ENCODE measurements at regions not wholly inside any gene's neighbourhood (a gene's known extent, or its start where the extent isn't known, plus 50 kb on each side); places are given as distances from the start of the nearest gene placed in this dataset.

- Mint-ChIP-seq H3K27ac (no peak overlapping the region), H3K36me3 (no peaks in the 10 kb centered on the region), H3K4me3 (no peak overlapping the region), H3K27me3 (peaks cover 3% of the 10 kb centered on the region), H3K4me1 (peaks cover 14% of the 10 kb centered on the region), H3K9me3 (ENCODE audit: low read depth) (no peaks in the 10 kb centered on the region)
- CTCF ChIA-PET: no interaction called here
- no peak for DNase-seq
- no peak for ATAC-seq
Observed at GRCh38 chr21:43303275-43304178, 123.4 kb downstream of the SIK1 start.

GRCh38 chr21:43302769-43303168 lies 124.2 kb downstream of the SIK1 start:
- CTCF ChIA-PET: no interaction called here
- Mint-ChIP-seq H3K27ac (no peak overlapping the region), H3K9me3 (ENCODE audit: low read depth) (no peaks in the 10 kb centered on the region), H3K4me3 (no peak overlapping the region), H3K4me1 (peaks cover 10% of the 10 kb centered on the region), H3K36me3 (no peaks in the 10 kb centered on the region), H3K27me3 (peaks cover 3% of the 10 kb centered on the region)
- ATAC-seq (no peak), DNase-seq (no peak)

- Mint-ChIP-seq H3K27me3 (peaks cover 3% of the 10 kb centered on the region), H3K4me3 (no peak overlapping the region), H3K9me3 (ENCODE audit: low read depth) (no peaks in the 10 kb centered on the region), H3K36me3 (no peaks in the 10 kb centered on the region), H3K27ac (no peak overlapping the region), H3K4me1 (peaks cover 5% of the 10 kb centered on the region)
- ATAC-seq: no peak
- DNase-seq: no peak
- CTCF ChIA-PET: interaction anchor here (1.6 kb wide), 1 partner anchor 13 kb away, joined by 4 read pairs; no protein-coding TSS in a partner anchor
Observed at GRCh38 chr21:43302062-43302700, 124.8 kb downstream of the SIK1 start.

- Mint-ChIP-seq H3K36me3 (no peaks in the 10 kb centered on the region), H3K27ac (no peak overlapping the region), H3K27me3 (peaks cover 3% of the 10 kb centered on the region), H3K9me3 (ENCODE audit: low read depth) (no peaks in the 10 kb centered on the region), H3K4me3 (no peak overlapping the region), H3K4me1 (no peaks in the 10 kb centered on the region)
- ATAC-seq (no peak), DNase-seq (no peak)
- CTCF ChIA-PET: interaction anchor here (1.6 to 1.8 kb wide), 2 partner anchors 11 to 14 kb away, joined by 4 read pairs; no protein-coding TSS in a partner anchor
Observed at GRCh38 chr21:43301409-43302061, 125.4 kb downstream of the SIK1 start.

GRCh38 chr21:43300496-43301408 lies 126.2 kb downstream of the SIK1 start:
- no peaks in the 10 kb centered on the region for H3K9me3 Mint-ChIP-seq (ENCODE audit: low read depth)
- H3K36me3 Mint-ChIP-seq: no peaks in the 10 kb centered on the region
- no peak overlapping the region for H3K4me3 Mint-ChIP-seq
- DNase-seq (no peak), ATAC-seq (no peak)
- peaks cover 5% of the 10 kb centered on the region for H3K27me3 Mint-ChIP-seq
- no peaks in the 10 kb centered on the region for H3K4me1 Mint-ChIP-seq
- no peak overlapping the region for H3K27ac Mint-ChIP-seq
- CTCF ChIA-PET: interaction anchor here (1.6 to 1.8 kb wide), 2 partner anchors 11 to 15 kb away, joined by 4 read pairs; no protein-coding TSS in a partner anchor

GRCh38 chr21:43299441-43300277 lies 127.3 kb downstream of the SIK1 start:
- no peak overlapping the region for H3K27ac Mint-ChIP-seq
- ATAC-seq: no peak
- H3K27me3 Mint-ChIP-seq: peaks cover 7% of the 10 kb centered on the region
- H3K36me3 Mint-ChIP-seq: no peaks in the 10 kb centered on the region
- H3K9me3 Mint-ChIP-seq (ENCODE audit: low read depth): no peaks in the 10 kb centered on the region
- CTCF ChIA-PET: interaction anchor here (1.8 kb wide), 1 partner anchor 13 kb away, joined by 4 read pairs; no protein-coding TSS in a partner anchor
- no peaks in the 10 kb centered on the region for H3K4me1 Mint-ChIP-seq
- no peak overlapping the region for H3K4me3 Mint-ChIP-seq
- DNase-seq: no peak

- Mint-ChIP-seq H3K27me3 (peaks cover 11% of the 10 kb centered on the region), H3K36me3 (no peaks in the 10 kb centered on the region), H3K9me3 (ENCODE audit: low read depth) (no peaks in the 10 kb centered on the region), H3K4me1 (no peaks in the 10 kb centered on the region), H3K27ac (no peak overlapping the region), H3K4me3 (no peak overlapping the region)
- CTCF ChIA-PET: no interaction called here
- DNase-seq: no peak
- ATAC-seq: no peak
Observed at GRCh38 chr21:43298546-43299440, 128.1 kb downstream of the SIK1 start.

GRCh38 chr21:43297989-43298388 lies 128.9 kb downstream of the SIK1 start:
- Mint-ChIP-seq H3K4me1 (no peaks in the 10 kb centered on the region), H3K27ac (no peak overlapping the region), H3K27me3 (peaks cover 11% of the 10 kb centered on the region), H3K36me3 (no peaks in the 10 kb centered on the region), H3K9me3 (ENCODE audit: low read depth) (no peaks in the 10 kb centered on the region), H3K4me3 (no peak overlapping the region)
- CTCF ChIA-PET: no interaction called here
- DNase-seq: no peak
- no peak for ATAC-seq

GRCh38 chr21:43297391-43297981 lies 128.7 kb downstream of the CRYAA start:
- DNase-seq: no peak
- no peaks in the 10 kb centered on the region for H3K4me1 Mint-ChIP-seq
- no peak for ATAC-seq

GRCh38 chr21:43295066-43295958 lies 126.5 kb downstream of the CRYAA start:
- no peak for DNase-seq
- Mint-ChIP-seq H3K4me3 (no peak overlapping the region), H3K4me1 (no peaks in the 10 kb centered on the region), H3K27ac (no peak overlapping the region), H3K36me3 (no peaks in the 10 kb centered on the region), H3K27me3 (peaks cover 11% of the 10 kb centered on the region), H3K9me3 (ENCODE audit: low read depth) (no peaks in the 10 kb centered on the region)
- CTCF ChIA-PET: no interaction called here
- no peak for ATAC-seq

More at GRCh38 chr21:43297391-43297981, 128.7 kb downstream of the CRYAA start:
- Mint-ChIP-seq H3K36me3 (no peaks in the 10 kb centered on the region), H3K9me3 (ENCODE audit: low read depth) (no peaks in the 10 kb centered on the region), H3K27ac (no peak overlapping the region), H3K27me3 (peaks cover 11% of the 10 kb centered on the region), H3K4me3 (no peak overlapping the region)
- CTCF ChIA-PET: no interaction called here
